Keratinocyte (primary cell): ENCODE measurements at regions not wholly inside any gene's neighbourhood (a gene's known extent, or its start where the extent isn't known, plus 50 kb on each side); places are given as distances from the start of the nearest gene placed in this dataset.

ENCODE experiments used
- EZH2 ChIP-seq: IDR thresholded peaks from one replicate; pipeline ENCODE4 v1.6.1; 2012; ENCODE audit warnings: inconsistent platforms, mild to moderate bottlenecking, low read length, moderate library complexity
- TF ChIP-seq, protein P1 (sequence below), 3 experiments: IDR thresholded peaks in 1 of 3; conservative IDR thresholded peaks in 1 of 3; optimal IDR thresholded peaks in 1 of 3; 2 replicates in 2 of 3; 3 replicates in 1 of 3; pipeline versions ENCODE3 to v1.5.1; 2011; ENCODE audit warnings: low read length in 3 of 3, mild to moderate bottlenecking in 3 of 3, moderate library complexity in 2 of 3, control low read depth in 1 of 3, inconsistent platforms in 1 of 3; ENCODE audit not compliant: insufficient read depth in 2 of 3; ENCODE audit errors: extremely low read depth in 1 of 3

DNA sequence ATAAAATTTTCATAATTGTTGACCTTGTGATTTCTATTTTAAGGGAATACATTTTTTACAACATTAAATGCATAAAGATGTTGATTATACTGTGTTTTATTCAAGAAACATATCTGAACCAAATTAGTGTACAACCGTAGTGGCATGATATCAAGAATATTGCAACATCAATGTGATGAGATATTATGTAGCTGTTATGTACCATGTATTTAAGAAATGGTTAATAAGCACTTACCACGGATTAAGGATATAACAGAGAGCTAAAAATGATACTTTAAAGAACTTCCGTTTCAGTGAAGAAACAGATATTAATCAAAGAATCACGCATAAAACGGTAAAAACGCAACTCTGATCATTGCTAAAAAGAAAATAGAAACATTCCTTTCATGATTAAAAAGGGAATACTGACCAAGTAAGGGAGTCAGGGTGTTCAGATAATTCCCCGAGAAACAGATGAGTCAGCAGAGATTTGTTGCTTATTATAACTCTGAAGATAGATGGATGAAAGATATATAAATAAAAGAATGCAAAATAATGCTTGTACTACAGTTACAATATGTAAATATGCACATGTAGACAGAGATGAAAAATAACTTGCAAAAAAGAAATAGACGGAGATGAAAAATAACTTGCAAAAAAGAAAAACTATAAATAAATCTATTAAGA lies 281.9 kb upstream of the MAF start:
- TF ChIP-seq, protein P1, sequence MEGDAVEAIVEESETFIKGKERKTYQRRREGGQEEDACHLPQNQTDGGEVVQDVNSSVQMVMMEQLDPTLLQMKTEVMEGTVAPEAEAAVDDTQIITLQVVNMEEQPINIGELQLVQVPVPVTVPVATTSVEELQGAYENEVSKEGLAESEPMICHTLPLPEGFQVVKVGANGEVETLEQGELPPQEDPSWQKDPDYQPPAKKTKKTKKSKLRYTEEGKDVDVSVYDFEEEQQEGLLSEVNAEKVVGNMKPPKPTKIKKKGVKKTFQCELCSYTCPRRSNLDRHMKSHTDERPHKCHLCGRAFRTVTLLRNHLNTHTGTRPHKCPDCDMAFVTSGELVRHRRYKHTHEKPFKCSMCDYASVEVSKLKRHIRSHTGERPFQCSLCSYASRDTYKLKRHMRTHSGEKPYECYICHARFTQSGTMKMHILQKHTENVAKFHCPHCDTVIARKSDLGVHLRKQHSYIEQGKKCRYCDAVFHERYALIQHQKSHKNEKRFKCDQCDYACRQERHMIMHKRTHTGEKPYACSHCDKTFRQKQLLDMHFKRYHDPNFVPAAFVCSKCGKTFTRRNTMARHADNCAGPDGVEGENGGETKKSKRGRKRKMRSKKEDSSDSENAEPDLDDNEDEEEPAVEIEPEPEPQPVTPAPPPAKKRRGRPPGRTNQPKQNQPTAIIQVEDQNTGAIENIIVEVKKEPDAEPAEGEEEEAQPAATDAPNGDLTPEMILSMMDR (optimal IDR thresholded peaks at IDR 0.05 in 1 of 3, IDR thresholded peaks at IDR 0.05 in 1 of 3, conservative IDR thresholded peaks at IDR 0.05 in 1 of 3; ENCODE audit: extremely low read depth in 1 of 3, insufficient read depth in 2 of 3, low read length in 3 of 3) = no peak
- no peak for TF ChIP-seq EZH2
